HepG2 (cell line): ENCODE measurements at regions not wholly inside any gene's neighbourhood (a gene's known extent, or its start where the extent isn't known, plus 50 kb on each side); places are given as distances from the start of the nearest gene placed in this dataset.
A peak's percentile ranks its signal among the peaks of the same experiment; 100 is the strongest.
"Not testable (repeated sequence)": the region's sequence is repeated elsewhere in the genome, so short reads cannot be mapped to it uniquely, and the experiment has no call there.

Experiments
- ATAC-seq: fragments of 200-7000 bp; cut with Tn5 transposase; 3 replicates; pipeline ENCODE4 v1.9.1; 2020; ENCODE audit warnings: mild to moderate bottlenecking, moderate library complexity
- BruUV-seq: library from RNA; stranded (reverse); fragments of 400-500 nt; replicated peaks from 2 replicates; lab custom pipeline; 2021; lab: Mats Ljungman, UMichigan
- CTCF ChIA-PET: fragments of 300-600 bp; formaldehyde crosslinking; extraction: SDS; loops from one replicate; lab custom pipeline; 2021; ENCODE audit warnings: low total read pairs, inconsistent platforms, low intra/inter-chr PET ratio; lab: Yijun Ruan, JAX
- POLR2A ChIA-PET: fragments of 350-600 bp; sonication (Branson Sonifier 250); formaldehyde crosslinking; loops from one replicate; lab custom pipeline; 2020; ENCODE audit warnings: antibody characterized with exemption, inconsistent platforms; lab: Yijun Ruan, JAX
- DNase-seq: peaks from one replicate; pipeline ENCODE4 v3.0.0-alpha.2; 2015; ENCODE audit warnings: low spot score
- FAIRE-seq: peaks from 3 replicates; lab custom pipeline; 2011; peaks lifted over from hg19 to GRCh38; lab: Jason Lieb, UNC
- H2AFZ ChIP-seq: one replicate; pipeline ENCODE4 v1.6.1; 2011; ENCODE audit warnings: low read length, inconsistent platforms
- H3K27ac ChIP-seq: fragments of 300-600 bp; 3 replicates; pipeline ENCODE4 v1.8.0; 2011; ENCODE audit warnings: mixed run types, mild to moderate bottlenecking, mixed read lengths, low read length, inconsistent platforms; ENCODE audit not compliant: insufficient read depth; ENCODE audit errors: extremely low read length
- H3K27me3 ChIP-seq, 2 experiments: fragments of 200-600 bp in 1 of 2; 2 replicates in 1 of 2; 3 replicates in 1 of 2; pipeline versions ENCODE4 v1.6.0 to v1.8.0; 2011; ENCODE audit warnings: low read length in 2 of 2, mild to moderate bottlenecking in 2 of 2, moderate library complexity in 2 of 2, inconsistent platforms in 1 of 2; ENCODE audit not compliant: insufficient read depth in 2 of 2, control insufficient read depth in 1 of 2
- H3K36me3 ChIP-seq, 2 experiments: fragments of 200-600 bp in 1 of 2; replicated peaks in 1 of 2; 2 replicates in 1 of 2; 3 replicates in 1 of 2; pipeline versions ENCODE4 v1.5.1 to v1.8.0; 2011; ENCODE audit warnings: low read length in 2 of 2, inconsistent platforms in 1 of 2; ENCODE audit not compliant: insufficient read depth in 2 of 2, control insufficient read depth in 1 of 2
- H3K4me1 ChIP-seq: 2 replicates; pipeline ENCODE4 v1.5.1; 2012; ENCODE audit warnings: low read length, inconsistent platforms; ENCODE audit not compliant: insufficient read depth
- H3K4me2 ChIP-seq: 2 replicates; pipeline ENCODE4 v1.6.0; 2011; ENCODE audit warnings: low read depth, low read length, inconsistent platforms
- H3K4me3 ChIP-seq, 3 experiments: fragments of 200-600 bp in 1 of 3; sonication (generic), shearing (Covaris generic) in 1 of 3; replicated peaks in 1 of 3; 2 replicates each; pipeline ENCODE4 v1.5.1; 2011 to 2016; ENCODE audit warnings: low read length in 3 of 3, inconsistent platforms in 2 of 3, low read depth in 2 of 3, mild to moderate bottlenecking in 2 of 3, control low read depth in 1 of 3, mixed read lengths in 1 of 3; ENCODE audit not compliant: insufficient read depth in 1 of 3
- H3K79me2 ChIP-seq: one replicate; pipeline ENCODE4 v1.6.1; 2011; ENCODE audit warnings: low read length, inconsistent platforms; ENCODE audit not compliant: insufficient read depth
- H3K9ac ChIP-seq: 2 replicates; pipeline ENCODE4 v1.6.0; 2011; ENCODE audit warnings: mild to moderate bottlenecking, low read depth, low read length, inconsistent platforms; ENCODE audit not compliant: insufficient read depth
- H3K9me3 ChIP-seq: 2 replicates; pipeline ENCODE4 v1.5.1; 2012; ENCODE audit warnings: mild to moderate bottlenecking, low read length
- H4K20me1 ChIP-seq: 2 replicates; pipeline ENCODE4 v1.6.0; 2011; ENCODE audit warnings: inconsistent platforms, mild to moderate bottlenecking, low read length, moderate library complexity; ENCODE audit not compliant: insufficient read depth
- CTCF ChIP-seq: sonication (generic); formaldehyde crosslinking; IDR thresholded peaks from 2 replicates; pipeline ENCODE4 v1.5.0; 2020; ENCODE audit warnings: mild to moderate bottlenecking, missing genetic modification reagents, moderate library complexity
- ETV5 ChIP-seq: IDR thresholded peaks from 2 replicates; pipeline ENCODE4 v1.6.1; 2018; ENCODE audit warnings: missing biosample characterization, missing genetic modification reagents, inconsistent platforms, borderline replicate concordance
- FOXA3 ChIP-seq: IDR thresholded peaks from 2 replicates; pipeline ENCODE4 v1.6.1; 2016; ENCODE audit warnings: missing genetic modification reagents, missing compliant biosample characterization
- FOXP1 ChIP-seq, 2 experiments: fragments of 450-650 bp in 1 of 2; IDR thresholded peaks; 2 replicates each; pipeline ENCODE4 v1.6.1; 2017 to 2018; ENCODE audit warnings: antibody characterized with exemption in 1 of 2
- MEF2D ChIP-seq: sonication (generic); formaldehyde crosslinking; IDR thresholded peaks from 2 replicates; pipeline ENCODE4 v1.5.1; 2020; ENCODE audit warnings: mild to moderate bottlenecking, missing genetic modification reagents
- NCOR1 ChIP-seq: fragments of 200-600 bp; sonication (generic); IDR thresholded peaks from 2 replicates; pipeline ENCODE4 v1.7.0; 2017; ENCODE audit warnings: antibody characterized with exemption, low read length, borderline replicate concordance
- NR2C2 ChIP-seq: sonication (generic); formaldehyde crosslinking; IDR thresholded peaks from 2 replicates; pipeline ENCODE4 v1.4.0; 2020; ENCODE audit warnings: missing genetic modification reagents, mild to moderate bottlenecking, moderate library complexity, borderline replicate concordance
- NR2F1 ChIP-seq, 2 experiments: fragments of 450-650 bp in 1 of 2; formaldehyde crosslinking in 1 of 2; IDR thresholded peaks; 2 replicates each; pipeline versions ENCODE4 v1.5.0 to v1.6.1; 2016 to 2020; ENCODE audit warnings: mild to moderate bottlenecking in 1 of 2, missing compliant biosample characterization in 1 of 2, missing genetic modification reagents in 1 of 2, moderate library complexity in 1 of 2
- NR2F2 ChIP-seq: IDR thresholded peaks from 2 replicates; pipeline ENCODE4 v1.6.1; 2012; ENCODE audit warnings: low read depth, inconsistent platforms, borderline replicate concordance
- NR2F6 ChIP-seq, 2 experiments: IDR thresholded peaks; 2 replicates each; pipeline ENCODE4 v1.6.1; 2016; ENCODE audit warnings: antibody characterized with exemption in 1 of 2, mild to moderate bottlenecking in 1 of 2
- PAXIP1 ChIP-seq: sonication (generic); formaldehyde crosslinking; conservative IDR thresholded peaks from 2 replicates; pipeline ENCODE4 v1.4.0; 2020; ENCODE audit warnings: mild to moderate bottlenecking, missing genetic modification reagents, moderate library complexity
- PHF21A ChIP-seq: sonication (generic); formaldehyde crosslinking; IDR thresholded peaks from 2 replicates; pipeline ENCODE4 v1.5.0; 2020; ENCODE audit warnings: mild to moderate bottlenecking, missing genetic modification reagents
- PITX1 ChIP-seq: sonication (generic); formaldehyde crosslinking; IDR thresholded peaks from 2 replicates; pipeline ENCODE4 v1.5.1; 2020; ENCODE audit warnings: mild to moderate bottlenecking, missing genetic modification reagents
- PPARG ChIP-seq: conservative IDR thresholded peaks from 2 replicates; pipeline ENCODE4 v1.6.1; 2016; ENCODE audit warnings: missing biosample characterization, missing genetic modification reagents
- RARA ChIP-seq: IDR thresholded peaks from 2 replicates; pipeline ENCODE4 v1.6.1; 2016; ENCODE audit warnings: missing genetic modification reagents, missing compliant biosample characterization
- STAG1 ChIP-seq: sonication (generic); formaldehyde crosslinking; IDR thresholded peaks from 2 replicates; pipeline ENCODE4 v1.4.0; 2020; ENCODE audit warnings: missing genetic modification reagents
- WGBS: methylation state at CpG from one replicate; pipeline ENCODE4 v1.1.6; 2017; ENCODE audit warnings: low lambda C conversion rate; 5-methylcytosine and 5-hydroxymethylcytosine counted together
- in situ Hi-C: cut with HindIII; loops from 2 replicates; pipeline ENCODE4 v1.10.0; 2017; ENCODE audit warnings: low pct_unique_long_range_greater_than_20kb; ENCODE audit not compliant: extremely low pct_ligation_motif_present
- intact Hi-C: fragments of 100-400 bp; cut with micrococcal nuclease; formaldehyde crosslinking; loops from one replicate; pipeline ENCODE4 v1.10.0; 2022; ENCODE audit not compliant: unreplicated experiment

- in situ Hi-C loops; H4K20me1 ChIP-seq; BruUV-seq; H3K9ac ChIP-seq; H3K79me2 ChIP-seq; H3K9me3 ChIP-seq; intact Hi-C loops; H3K4me3 ChIP-seq; H2AFZ ChIP-seq; H3K27me3 ChIP-seq; POLR2A ChIA-PET; H3K36me3 ChIP-seq; TF ChIP-seq FOXP1 (IDR thresholded peaks at IDR 0.05): not testable (repeated sequence)
- H3K27ac ChIP-seq = peak overlapping the region; percentile 58
- CTCF ChIA-PET = interaction anchor here (1.6 kb wide), 1 partner anchor 286 kb away, joined by 4 read pairs; no protein-coding TSS in a partner anchor
- DNase-seq (peak; percentile 47), FAIRE-seq (peak; percentile 70), ATAC-seq (peak; percentile 89)
- peak overlapping the region; percentile 39 for H3K4me2 ChIP-seq
- 6% methylated on average over 5 of the region's 5 CpGs for WGBS
- peaks cover 16% of the 10 kb centered on the region for H3K4me1 ChIP-seq
- TF ChIP-seq NR2C2 (CRISPR knock-in tag) (peak; percentile 37; the same call in 1 of the 2 replicates), PPARG (CRISPR knock-in tag) (peak; percentile 65; the same call in 1 of the 2 replicates), RARA (CRISPR knock-in tag) (peak; percentile 68), FOXA3 (0 out of 2 replicates have a peak, but pooled peaks have one; percentile 9), PITX1 (CRISPR knock-in tag) (peak; percentile 41; the same call in 1 of the 2 replicates), PHF21A (peak; percentile 25; the same call in 1 of the 2 replicates), NCOR1 (0 out of 2 replicates have a peak, but pooled peaks have one; percentile 21), CTCF (peak; percentile 24; the same call in 1 of the 2 replicates), NR2F1 (CRISPR knock-in tag; IDR thresholded peaks at IDR 0.05) (peak in 1 of 2 experiments; percentile 73; a peak in 1 of 4 replicates), NR2F6 (IDR thresholded peaks at IDR 0.05) (peak; percentile 78), NR2F6 (CRISPR knock-in tag; IDR thresholded peaks at IDR 0.05) (peak; percentile 69), NR2F2 (peak; percentile 51; the same call in 1 of the 2 replicates), ETV5 (peak; percentile 47; the same call in 1 of the 2 replicates), FOXP1 (CRISPR knock-in tag; IDR thresholded peaks at IDR 0.05) (peak; percentile 25; the same call in 1 of the 2 replicates), PAXIP1 (CRISPR knock-in tag) (peak; percentile 57), STAG1 (CRISPR knock-in tag) (peak; percentile 45), MEF2D (CRISPR knock-in tag) (peak; percentile 76)
Observed at GRCh38 chr7:29635067-29636008, 71.7 kb downstream of the PRR15 start.
